WTC11 (cell line): ENCODE measurements at regions not wholly inside any gene's neighbourhood (a gene's known extent, or its start where the extent isn't known, plus 50 kb on each side); places are given as distances from the start of the nearest gene placed in this dataset.

Source experiments
- ATAC-seq: fragments of 200-7000 bp; cut with Tn5 transposase; 2 replicates; pipeline ENCODE4 v1.10.0; 2021; ENCODE audit warnings: mild to moderate bottlenecking, moderate library complexity
- CTCF ChIA-PET: fragments of 300-600 bp; sonication (Branson Sonifier 250); formaldehyde crosslinking; loops from one replicate; lab custom pipeline; 2021; ENCODE audit warnings: antibody characterized with exemption; lab: Charles Lee
- POLR2A ChIA-PET: fragments of 350-600 bp; sonication (Branson Sonifier 250); formaldehyde crosslinking; loops from one replicate; lab custom pipeline; 2021; ENCODE audit warnings: antibody characterized with exemption; lab: Charles Lee
- DNase-seq: peaks from one replicate; pipeline ENCODE4 v3.0.0; 2021; ENCODE audit warnings: low spot score
- H3K27ac Mint-ChIP-seq: 2 replicates; pipeline ENCODE4 v1.8.0; 2021; ENCODE audit warnings: mixed read lengths
- H3K27me3 Mint-ChIP-seq: 2 replicates; pipeline ENCODE4 v1.8.0; 2021; ENCODE audit warnings: low read depth, mild to moderate bottlenecking, moderate library complexity, mixed read lengths
- H3K36me3 Mint-ChIP-seq: 2 replicates; pipeline ENCODE4 v1.8.0; 2021; ENCODE audit warnings: mixed read lengths
- H3K4me1 Mint-ChIP-seq: 2 replicates; pipeline ENCODE4 v1.8.0; 2022; ENCODE audit warnings: mixed read lengths
- H3K4me3 Mint-ChIP-seq: 2 replicates; pipeline ENCODE4 v1.8.0; 2021; ENCODE audit warnings: mild to moderate bottlenecking, moderate library complexity, mixed read lengths
- H3K9me3 Mint-ChIP-seq: 2 replicates; pipeline ENCODE4 v1.8.0; 2021; ENCODE audit warnings: mixed read lengths
- GABPB1 ChIP-seq: sonication (generic); formaldehyde crosslinking; IDR thresholded peaks from 2 replicates; pipeline ENCODE4 v1.8.1; 2023; ENCODE audit warnings: mild to moderate bottlenecking, missing genetic modification reagents
- JAZF1 ChIP-seq: fragments of 250-450 bp; sonication (Bioruptor Pico); IDR thresholded peaks from 2 replicates; pipeline ENCODE4 v1.9.0; 2021; ENCODE audit warnings: moderate library complexity, mild to moderate bottlenecking, inconsistent platforms
- JUN ChIP-seq: sonication (generic); formaldehyde crosslinking; IDR thresholded peaks from 2 replicates; pipeline ENCODE4 v1.8.0; 2023; ENCODE audit warnings: mild to moderate bottlenecking, missing genetic modification reagents
- KAT7 ChIP-seq: sonication (generic); formaldehyde crosslinking; IDR thresholded peaks from 2 replicates; pipeline ENCODE4 v1.8.1; 2023; ENCODE audit warnings: missing genetic modification reagents, mild to moderate bottlenecking, borderline replicate concordance
- NR1H2 ChIP-seq: sonication (generic); formaldehyde crosslinking; IDR thresholded peaks from 2 replicates; pipeline ENCODE4 v1.9.0; 2021; ENCODE audit warnings: mild to moderate bottlenecking, moderate library complexity, missing genetic modification reagents
- SMAD3 ChIP-seq: sonication (generic); formaldehyde crosslinking; IDR thresholded peaks from 2 replicates; pipeline ENCODE4 v1.8.0; 2022; ENCODE audit warnings: missing genetic modification reagents, mild to moderate bottlenecking, borderline replicate concordance
- ZNF121 ChIP-seq: sonication (generic); formaldehyde crosslinking; IDR thresholded peaks from 2 replicates; pipeline ENCODE4 v1.8.0; 2023; ENCODE audit warnings: missing genetic modification reagents
- ZNF219 ChIP-seq: sonication (generic); formaldehyde crosslinking; IDR thresholded peaks from 2 replicates; pipeline ENCODE4 v1.8.0; 2023; ENCODE audit warnings: missing genetic modification reagents, mild to moderate bottlenecking, borderline replicate concordance
- TF ChIP-seq, protein P1 (sequence below): sonication (generic); formaldehyde crosslinking; IDR thresholded peaks from 2 replicates; pipeline ENCODE4 v1.8.0; 2022; ENCODE audit warnings: missing genetic modification reagents
- TF ChIP-seq, protein P2 (sequence below): sonication (generic); formaldehyde crosslinking; IDR thresholded peaks from 2 replicates; pipeline ENCODE4 v1.8.1; 2022; ENCODE audit warnings: low read depth, mild to moderate bottlenecking, moderate library complexity, missing genetic modification reagents, borderline replicate concordance
- TF ChIP-seq, protein P3 (sequence below): sonication (generic); formaldehyde crosslinking; IDR thresholded peaks from 2 replicates; pipeline ENCODE4 v1.8.1; 2023; ENCODE audit warnings: mild to moderate bottlenecking, missing genetic modification reagents, moderate library complexity
- TF ChIP-seq, protein P4 (sequence below): fragments of 250-450 bp; sonication (Bioruptor Pico); IDR thresholded peaks from 2 replicates; pipeline ENCODE4 v1.9.0; 2021; ENCODE audit warnings: mild to moderate bottlenecking
- TF ChIP-seq, protein P5 (sequence below): sonication (generic); formaldehyde crosslinking; IDR thresholded peaks from 2 replicates; pipeline ENCODE4 v1.8.0; 2023; ENCODE audit warnings: mild to moderate bottlenecking, missing genetic modification reagents

DNA sequence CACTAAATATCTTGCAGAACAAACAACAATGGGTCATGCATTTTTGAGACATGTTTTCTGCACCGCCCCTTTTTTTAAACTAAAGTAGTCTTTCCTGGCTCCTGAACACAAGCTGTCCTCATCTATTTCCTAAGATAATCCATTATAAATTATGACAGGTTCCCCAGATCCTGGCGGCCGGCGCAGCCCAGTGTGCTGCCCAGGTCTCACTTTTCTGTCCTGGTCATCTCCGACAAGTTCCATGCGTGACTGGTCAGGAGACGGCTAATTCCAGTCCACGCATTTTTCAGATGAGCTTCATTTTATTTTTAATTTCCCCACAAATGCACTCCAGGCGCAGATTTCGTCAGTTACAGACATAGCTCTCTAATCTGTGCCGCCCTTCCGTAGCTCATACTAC, 92.9 kb upstream of the EGFLAM start (continued):
- TF ChIP-seq, protein P1, sequence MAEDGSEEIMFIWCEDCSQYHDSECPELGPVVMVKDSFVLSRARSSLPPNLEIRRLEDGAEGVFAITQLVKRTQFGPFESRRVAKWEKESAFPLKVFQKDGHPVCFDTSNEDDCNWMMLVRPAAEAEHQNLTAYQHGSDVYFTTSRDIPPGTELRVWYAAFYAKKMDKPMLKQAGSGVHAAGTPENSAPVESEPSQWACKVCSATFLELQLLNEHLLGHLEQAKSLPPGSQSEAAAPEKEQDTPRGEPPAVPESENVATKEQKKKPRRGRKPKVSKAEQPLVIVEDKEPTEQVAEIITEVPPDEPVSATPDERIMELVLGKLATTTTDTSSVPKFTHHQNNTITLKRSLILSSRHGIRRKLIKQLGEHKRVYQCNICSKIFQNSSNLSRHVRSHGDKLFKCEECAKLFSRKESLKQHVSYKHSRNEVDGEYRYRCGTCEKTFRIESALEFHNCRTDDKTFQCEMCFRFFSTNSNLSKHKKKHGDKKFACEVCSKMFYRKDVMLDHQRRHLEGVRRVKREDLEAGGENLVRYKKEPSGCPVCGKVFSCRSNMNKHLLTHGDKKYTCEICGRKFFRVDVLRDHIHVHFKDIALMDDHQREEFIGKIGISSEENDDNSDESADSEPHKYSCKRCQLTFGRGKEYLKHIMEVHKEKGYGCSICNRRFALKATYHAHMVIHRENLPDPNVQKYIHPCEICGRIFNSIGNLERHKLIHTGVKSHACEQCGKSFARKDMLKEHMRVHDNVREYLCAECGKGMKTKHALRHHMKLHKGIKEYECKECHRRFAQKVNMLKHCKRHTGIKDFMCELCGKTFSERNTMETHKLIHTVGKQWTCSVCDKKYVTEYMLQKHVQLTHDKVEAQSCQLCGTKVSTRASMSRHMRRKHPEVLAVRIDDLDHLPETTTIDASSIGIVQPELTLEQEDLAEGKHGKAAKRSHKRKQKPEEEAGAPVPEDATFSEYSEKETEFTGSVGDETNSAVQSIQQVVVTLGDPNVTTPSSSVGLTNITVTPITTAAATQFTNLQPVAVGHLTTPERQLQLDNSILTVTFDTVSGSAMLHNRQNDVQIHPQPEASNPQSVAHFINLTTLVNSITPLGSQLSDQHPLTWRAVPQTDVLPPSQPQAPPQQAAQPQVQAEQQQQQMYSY (CRISPR knock-in tag): no peak
- TF ChIP-seq, protein P2, sequence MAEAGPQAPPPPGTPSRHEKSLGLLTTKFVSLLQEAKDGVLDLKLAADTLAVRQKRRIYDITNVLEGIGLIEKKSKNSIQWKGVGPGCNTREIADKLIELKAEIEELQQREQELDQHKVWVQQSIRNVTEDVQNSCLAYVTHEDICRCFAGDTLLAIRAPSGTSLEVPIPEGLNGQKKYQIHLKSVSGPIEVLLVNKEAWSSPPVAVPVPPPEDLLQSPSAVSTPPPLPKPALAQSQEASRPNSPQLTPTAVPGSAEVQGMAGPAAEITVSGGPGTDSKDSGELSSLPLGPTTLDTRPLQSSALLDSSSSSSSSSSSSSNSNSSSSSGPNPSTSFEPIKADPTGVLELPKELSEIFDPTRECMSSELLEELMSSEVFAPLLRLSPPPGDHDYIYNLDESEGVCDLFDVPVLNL (CRISPR knock-in tag): no peak
- TF ChIP-seq, protein P3, sequence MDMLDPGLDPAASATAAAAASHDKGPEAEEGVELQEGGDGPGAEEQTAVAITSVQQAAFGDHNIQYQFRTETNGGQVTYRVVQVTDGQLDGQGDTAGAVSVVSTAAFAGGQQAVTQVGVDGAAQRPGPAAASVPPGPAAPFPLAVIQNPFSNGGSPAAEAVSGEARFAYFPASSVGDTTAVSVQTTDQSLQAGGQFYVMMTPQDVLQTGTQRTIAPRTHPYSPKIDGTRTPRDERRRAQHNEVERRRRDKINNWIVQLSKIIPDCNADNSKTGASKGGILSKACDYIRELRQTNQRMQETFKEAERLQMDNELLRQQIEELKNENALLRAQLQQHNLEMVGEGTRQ (CRISPR knock-in tag): no peak
- TF ChIP-seq SMAD3 (no peak), ZNF121 (no peak)
- TF ChIP-seq, all 79 proteins: peak for 0

DNA sequence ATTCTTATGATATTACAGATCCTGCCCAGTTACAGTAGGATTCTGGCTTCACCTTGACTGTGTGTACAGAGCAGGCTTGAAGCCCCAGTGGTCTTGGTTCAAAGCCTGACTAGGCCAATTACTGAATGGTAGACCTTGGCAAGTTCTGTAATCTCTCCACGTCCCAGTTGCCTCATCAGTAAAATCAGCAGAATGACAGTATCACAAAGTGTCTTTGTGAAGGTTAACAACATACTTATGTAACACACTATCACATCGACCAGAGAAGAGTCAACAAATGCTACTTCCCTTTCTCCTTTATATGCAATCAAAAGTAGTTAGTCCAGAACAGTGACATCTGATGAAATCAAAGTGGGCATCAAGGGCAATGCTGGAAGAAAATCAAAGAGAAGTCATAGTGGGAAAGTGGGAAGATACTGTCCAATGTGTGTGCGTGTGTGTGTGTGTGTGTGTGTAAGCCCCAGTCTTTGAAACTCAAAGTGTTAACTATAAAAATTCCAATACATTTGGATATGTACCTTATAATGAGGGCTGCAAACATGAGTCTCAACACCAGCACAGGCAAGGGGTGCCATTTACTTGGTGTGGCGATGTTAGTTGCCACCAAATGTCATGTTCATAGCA, 93.5 kb upstream of the EGFLAM start:
- DNase-seq (no peak), ATAC-seq (no peak)
- Mint-ChIP-seq H3K27me3 (peaks cover 41% of the 10 kb centered on the region), H3K9me3 (no peaks in the 10 kb centered on the region), H3K27ac (no peak overlapping the region), H3K4me3 (no peak overlapping the region), H3K4me1 (peaks cover 26% of the 10 kb centered on the region), H3K36me3 (no peaks in the 10 kb centered on the region)
- CTCF ChIA-PET: no interaction called here
- POLR2A ChIA-PET: no interaction called here
- no peak for TF ChIP-seq JUN (CRISPR knock-in tag)
- TF ChIP-seq, protein P4, sequence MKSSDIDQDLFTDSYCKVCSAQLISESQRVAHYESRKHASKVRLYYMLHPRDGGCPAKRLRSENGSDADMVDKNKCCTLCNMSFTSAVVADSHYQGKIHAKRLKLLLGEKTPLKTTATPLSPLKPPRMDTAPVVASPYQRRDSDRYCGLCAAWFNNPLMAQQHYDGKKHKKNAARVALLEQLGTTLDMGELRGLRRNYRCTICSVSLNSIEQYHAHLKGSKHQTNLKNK (CRISPR knock-in tag): no peak
- TF ChIP-seq GABPB1 (CRISPR knock-in tag): peak; percentile 88
- TF ChIP-seq, protein P5, sequence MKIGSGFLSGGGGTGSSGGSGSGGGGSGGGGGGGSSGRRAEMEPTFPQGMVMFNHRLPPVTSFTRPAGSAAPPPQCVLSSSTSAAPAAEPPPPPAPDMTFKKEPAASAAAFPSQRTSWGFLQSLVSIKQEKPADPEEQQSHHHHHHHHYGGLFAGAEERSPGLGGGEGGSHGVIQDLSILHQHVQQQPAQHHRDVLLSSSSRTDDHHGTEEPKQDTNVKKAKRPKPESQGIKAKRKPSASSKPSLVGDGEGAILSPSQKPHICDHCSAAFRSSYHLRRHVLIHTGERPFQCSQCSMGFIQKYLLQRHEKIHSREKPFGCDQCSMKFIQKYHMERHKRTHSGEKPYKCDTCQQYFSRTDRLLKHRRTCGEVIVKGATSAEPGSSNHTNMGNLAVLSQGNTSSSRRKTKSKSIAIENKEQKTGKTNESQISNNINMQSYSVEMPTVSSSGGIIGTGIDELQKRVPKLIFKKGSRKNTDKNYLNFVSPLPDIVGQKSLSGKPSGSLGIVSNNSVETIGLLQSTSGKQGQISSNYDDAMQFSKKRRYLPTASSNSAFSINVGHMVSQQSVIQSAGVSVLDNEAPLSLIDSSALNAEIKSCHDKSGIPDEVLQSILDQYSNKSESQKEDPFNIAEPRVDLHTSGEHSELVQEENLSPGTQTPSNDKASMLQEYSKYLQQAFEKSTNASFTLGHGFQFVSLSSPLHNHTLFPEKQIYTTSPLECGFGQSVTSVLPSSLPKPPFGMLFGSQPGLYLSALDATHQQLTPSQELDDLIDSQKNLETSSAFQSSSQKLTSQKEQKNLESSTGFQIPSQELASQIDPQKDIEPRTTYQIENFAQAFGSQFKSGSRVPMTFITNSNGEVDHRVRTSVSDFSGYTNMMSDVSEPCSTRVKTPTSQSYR: no peak

DNA sequence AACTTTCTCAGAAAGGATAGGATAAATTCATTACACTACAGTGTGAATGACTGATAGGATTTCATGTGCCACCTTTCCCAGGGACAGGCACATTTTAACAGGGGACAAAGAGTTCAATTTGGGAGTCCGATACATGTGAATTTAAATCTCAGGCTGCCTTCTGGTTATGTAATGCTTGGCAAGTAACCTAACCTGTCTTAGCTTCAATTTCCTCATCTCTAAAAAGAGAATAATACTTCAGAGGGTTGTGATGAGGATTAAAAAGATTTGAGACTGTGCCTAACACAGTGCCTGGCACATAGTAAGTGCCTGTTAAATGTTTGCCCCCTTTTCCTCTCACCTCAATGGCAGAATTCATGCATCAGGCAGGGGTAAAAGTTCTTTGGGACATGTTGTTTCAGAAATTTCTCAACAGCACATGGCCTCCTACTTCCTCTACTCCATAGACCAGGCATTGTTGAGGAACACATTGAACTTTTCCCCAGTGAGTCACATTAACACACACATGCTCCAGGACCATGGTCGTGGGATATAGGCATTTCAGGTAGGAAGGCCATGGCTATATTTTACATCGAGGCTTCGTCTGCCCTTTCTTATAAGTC, 94.6 kb upstream of the EGFLAM start:
- no peak for ATAC-seq
- POLR2A ChIA-PET: no interaction called here
- H3K4me3 Mint-ChIP-seq: no peak overlapping the region
- TF ChIP-seq ZNF219 (CRISPR knock-in tag) (no peak), JAZF1 (CRISPR knock-in tag) (no peak), NR1H2 (CRISPR knock-in tag) (no peak), GABPB1 (CRISPR knock-in tag) (0 out of 2 replicates have a peak, but pooled peaks have one; percentile 44), KAT7 (no peak)
- TF ChIP-seq, all 79 proteins: peak for 1
- Mint-ChIP-seq H3K27me3 (peaks cover 37% of the 10 kb centered on the region), H3K4me1 (peaks cover 26% of the 10 kb centered on the region), H3K9me3 (no peaks in the 10 kb centered on the region), H3K36me3 (no peaks in the 10 kb centered on the region), H3K27ac (no peak overlapping the region)
- DNase-seq: no peak
- CTCF ChIA-PET: interaction anchor here (1.9 kb wide), 1 partner anchor 29 kb away, joined by 4 read pairs; no protein-coding TSS in a partner anchor
